Left hindlimb (tissue), 1 donor: ENCODE measurements at regions not wholly inside any gene's neighbourhood (a gene's known extent, or its start where the extent isn't known, plus 50 kb on each side); places are given as distances from the start of the nearest gene placed in this dataset.
"Not testable (repeated sequence)": the region's sequence is repeated elsewhere in the genome, so short reads cannot be mapped to it uniquely, and the experiment has no call there.

Experiments
- DNase-seq: peaks from one replicate; pipeline ENCODE4 v3.0.0-alpha.2; 2018

GRCh38 chr3:182294256-182294655, 499.0 kb upstream of the ATP11B start:
- DNase-seq = no peak

GRCh38 chr3:182294696-182295095, 498.6 kb upstream of the ATP11B start:
- DNase-seq = no peak

- no peak for DNase-seq
These were observed 493.0 kb upstream of the ATP11B start for GRCh38 chr3:182300266-182300665.

- DNase-seq = no peak
These were observed 490.1 kb upstream of the ATP11B start for GRCh38 chr3:182303169-182303568.

- no peak for DNase-seq
These were observed 487.2 kb upstream of the ATP11B start for GRCh38 chr3:182305881-182306665.

GRCh38 chr3:182308328-182308727, 485.0 kb upstream of the ATP11B start:
- no peak for DNase-seq

- DNase-seq = no peak
These were observed 484.2 kb upstream of the ATP11B start for GRCh38 chr3:182309120-182309519.

- DNase-seq = no peak
These were observed 478.0 kb upstream of the ATP11B start for GRCh38 chr3:182315313-182315712.

- no peak for DNase-seq
These were observed 470.1 kb upstream of the ATP11B start for GRCh38 chr3:182323126-182323700.

GRCh38 chr3:182323898-182324297, 469.4 kb upstream of the ATP11B start:
- DNase-seq = no peak

- no peak for DNase-seq
These were observed 467.9 kb upstream of the ATP11B start for GRCh38 chr3:182325213-182325950.

GRCh38 chr3:182327196-182327681, 466.1 kb upstream of the ATP11B start:
- peak; percentile 39 for DNase-seq

GRCh38 chr3:182330646-182331045, 462.7 kb upstream of the ATP11B start:
- DNase-seq = no peak

- DNase-seq = no peak
These were observed 462.0 kb upstream of the ATP11B start for GRCh38 chr3:182331341-182331740.

GRCh38 chr3:182342252-182342651, 451.1 kb upstream of the ATP11B start:
- no peak for DNase-seq

GRCh38 chr3:182344026-182344425, 449.3 kb upstream of the ATP11B start:
- not testable (repeated sequence) for DNase-seq

- no peak for DNase-seq
These were observed 444.3 kb upstream of the ATP11B start for GRCh38 chr3:182349051-182349450.

GRCh38 chr3:182349951-182350517, 443.3 kb upstream of the ATP11B start:
- DNase-seq = no peak

- no peak for DNase-seq
These were observed 435.4 kb upstream of the ATP11B start for GRCh38 chr3:182357928-182358327.

- no peak for DNase-seq
These were observed 429.0 kb upstream of the ATP11B start for GRCh38 chr3:182364323-182364722.

GRCh38 chr3:182364723-182365650, 428.3 kb upstream of the ATP11B start:
- no peak for DNase-seq

GRCh38 chr3:182366746-182367145, 426.6 kb upstream of the ATP11B start:
- DNase-seq = no peak
